GM20431 (cell line): ENCODE measurements at regions not wholly inside any gene's neighbourhood (a gene's known extent, or its start where the extent isn't known, plus 50 kb on each side); places are given as distances from the start of the nearest gene placed in this dataset.
"Not testable (repeated sequence)": the region's sequence is repeated elsewhere in the genome, so short reads cannot be mapped to it uniquely, and the experiment has no call there.

Experiments used
- in situ Hi-C: fragments of 300-500 bp; cut with MseI, MboI; formaldehyde crosslinking; loops from one replicate; pipeline ENCODE4 v1.15.0; 2020; ENCODE audit warnings: low sequenced_read_pairs; ENCODE audit not compliant: unreplicated experiment

GRCh38 chr2:7357993-7358392 lies 440.8 kb downstream of the RNF144A start:
- in situ Hi-C loops: no loop called here

DNA sequence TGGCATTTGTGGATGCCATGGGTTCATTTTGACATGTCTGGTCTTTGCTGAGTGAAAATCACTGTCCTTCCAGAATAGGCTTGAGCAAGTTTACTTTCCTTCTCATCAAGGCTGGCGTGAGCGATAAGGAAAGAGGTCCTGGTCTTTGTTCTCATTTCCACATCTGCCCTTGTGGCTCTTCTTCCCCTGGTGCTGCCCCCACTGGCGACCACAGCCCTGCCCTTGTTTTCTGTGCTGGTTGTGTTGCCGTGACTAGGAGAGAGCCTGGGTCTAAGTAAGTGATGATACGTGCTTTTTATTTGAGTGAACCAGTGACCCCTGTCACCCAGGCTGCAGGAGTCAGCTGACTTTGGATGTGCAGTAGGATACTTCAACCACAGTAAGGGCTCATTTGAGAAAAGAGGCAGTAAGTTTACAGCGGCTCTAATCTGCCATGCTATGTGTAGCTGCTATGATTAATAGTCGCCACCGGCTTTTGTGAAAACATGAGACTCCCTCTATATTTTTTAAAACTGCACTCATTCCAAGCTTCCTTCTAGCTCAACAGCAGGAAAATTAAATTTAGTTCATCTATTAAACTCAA lies 441.7 kb downstream of the RNF144A start:
- in situ Hi-C loops: no loop called here

DNA sequence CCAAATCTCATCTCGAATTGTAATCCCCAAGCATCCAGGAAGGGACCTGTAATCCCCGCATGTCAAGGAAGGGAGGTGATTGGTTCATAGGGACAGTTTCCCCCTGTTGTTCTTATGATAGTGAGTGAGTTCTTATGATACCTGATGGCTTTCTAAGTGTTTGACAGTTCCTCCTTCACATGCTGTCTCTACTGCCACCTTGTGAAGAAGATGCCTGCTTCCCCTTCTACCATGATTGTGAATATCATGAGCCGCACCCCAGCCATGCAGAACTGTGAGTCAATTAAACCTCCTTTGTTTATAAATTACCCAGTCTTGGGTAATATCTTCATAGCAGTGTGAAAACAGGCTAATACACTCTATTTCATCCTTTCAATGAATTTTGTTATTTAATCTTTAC lies 446.7 kb downstream of the RNF144A start:
- in situ Hi-C loops: no loop called here

DNA sequence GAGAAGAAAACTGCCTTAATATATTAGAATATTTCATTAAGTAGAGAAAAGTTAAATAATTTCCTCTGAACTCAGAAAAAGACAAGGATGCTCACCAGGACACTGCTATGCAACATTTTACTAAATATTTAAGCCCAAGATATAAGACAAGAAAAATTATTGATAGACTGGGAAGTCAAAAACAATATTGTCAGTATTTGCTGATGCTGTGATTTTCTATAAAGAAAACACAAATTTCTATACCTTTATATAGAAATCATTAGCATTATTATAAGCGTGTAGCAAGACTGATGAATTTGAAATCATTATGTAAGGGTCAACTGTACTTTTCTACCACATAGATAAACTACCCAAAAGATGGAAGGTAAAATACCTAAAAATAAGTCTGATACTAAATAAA lies 451.0 kb downstream of the RNF144A start:
- in situ Hi-C loops: no loop called here

DNA sequence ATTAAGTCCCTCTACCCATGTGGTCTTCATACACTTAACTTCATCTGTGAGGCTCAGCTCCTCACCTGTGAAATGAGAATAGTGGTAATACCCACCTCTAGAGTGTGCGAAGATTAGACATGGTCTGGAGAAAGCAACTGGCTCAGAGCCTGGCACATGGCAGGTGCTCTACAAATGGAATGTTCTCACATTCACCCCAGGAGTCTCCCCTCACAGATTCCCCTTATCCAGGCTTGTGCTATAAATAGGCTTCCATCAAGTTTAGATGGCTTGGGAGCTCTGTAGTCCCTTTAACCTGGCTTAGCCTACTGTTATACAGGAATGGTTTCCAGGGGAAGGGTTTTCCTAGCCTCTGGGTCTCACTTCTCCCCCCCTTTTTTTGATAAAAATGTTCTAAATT lies 455.9 kb downstream of the RNF144A start:
- in situ Hi-C loops: no loop called here

GRCh38 chr2:7375901-7376300 lies 458.7 kb downstream of the RNF144A start:
- in situ Hi-C loops: no loop called here

GRCh38 chr2:7377916-7378569 lies 460.8 kb downstream of the RNF144A start:
- in situ Hi-C loops: no loop called here

- in situ Hi-C loops: no loop called here
Observed at GRCh38 chr2:7378591-7378990, 461.4 kb downstream of the RNF144A start.

- in situ Hi-C loops: no loop called here
Observed at GRCh38 chr2:7379799-7380198, 462.6 kb downstream of the RNF144A start.

DNA sequence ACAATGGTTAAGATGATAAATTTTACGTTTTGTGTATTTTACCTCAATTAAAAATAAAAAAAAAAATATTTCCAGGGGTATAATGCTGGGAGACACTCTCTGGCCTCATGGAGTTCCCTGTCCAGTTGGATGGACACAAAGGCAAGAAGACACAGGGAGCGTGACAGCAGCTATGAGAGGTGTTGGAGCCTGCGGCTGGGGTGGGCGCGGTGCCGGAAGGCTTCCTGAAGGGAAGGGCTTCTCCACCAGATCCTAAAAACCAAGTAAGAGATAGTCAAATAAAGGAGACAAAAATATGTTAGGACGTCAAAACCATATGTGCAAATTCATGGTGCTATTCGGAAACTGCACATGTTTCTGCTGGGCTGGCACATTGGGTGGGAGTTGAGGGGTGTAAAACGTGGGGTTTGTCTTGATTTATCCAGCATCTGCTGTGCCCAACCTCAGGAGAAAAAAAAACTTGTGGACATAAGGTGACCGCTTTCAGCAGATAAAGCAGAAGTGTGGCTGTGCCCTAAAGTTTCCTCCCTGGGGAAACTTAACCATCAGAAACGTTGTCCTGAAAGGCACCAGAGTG lies 467.6 kb downstream of the RNF144A start:
- in situ Hi-C loops: no loop called here

GRCh38 chr2:7390311-7390710 lies 473.1 kb downstream of the RNF144A start:
- in situ Hi-C loops: not testable (repeated sequence)

DNA sequence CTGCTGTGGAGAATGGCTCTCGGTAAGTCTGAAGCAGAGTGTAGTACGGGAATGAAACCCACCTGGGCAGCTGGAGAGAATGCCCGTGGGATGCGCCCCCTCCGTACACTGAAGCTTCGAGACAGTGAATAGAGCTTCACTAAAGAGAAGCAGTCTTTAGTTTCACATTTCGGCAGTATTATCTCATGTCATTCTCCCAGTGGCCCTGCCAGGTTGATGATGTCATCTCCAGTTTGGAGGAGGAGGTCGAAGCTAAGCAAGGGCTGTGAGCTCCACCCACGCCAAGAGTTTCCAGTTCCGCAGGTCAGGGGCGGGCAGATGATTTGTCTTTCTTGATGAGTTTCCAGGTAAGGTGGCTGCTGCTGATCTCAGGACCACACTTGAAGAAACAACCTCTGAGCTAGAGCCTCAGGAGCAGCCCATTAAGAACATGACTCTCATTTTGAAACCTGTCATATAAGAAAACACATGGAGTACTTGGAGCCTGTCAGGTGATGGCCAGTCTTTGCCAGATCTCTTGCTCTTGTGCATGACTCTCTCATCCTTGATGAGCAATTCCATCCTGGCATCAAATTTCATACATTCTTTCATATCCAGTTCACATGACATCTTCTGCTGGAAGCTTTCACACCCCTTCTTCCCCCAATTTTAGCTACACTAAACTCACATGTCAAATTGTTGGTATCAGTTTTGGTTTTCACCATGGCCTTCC lies 475.0 kb downstream of the RNF144A start:
- in situ Hi-C loops: no loop called here

GRCh38 chr2:7394195-7394594 lies 477.0 kb downstream of the RNF144A start:
- in situ Hi-C loops: no loop called here

DNA sequence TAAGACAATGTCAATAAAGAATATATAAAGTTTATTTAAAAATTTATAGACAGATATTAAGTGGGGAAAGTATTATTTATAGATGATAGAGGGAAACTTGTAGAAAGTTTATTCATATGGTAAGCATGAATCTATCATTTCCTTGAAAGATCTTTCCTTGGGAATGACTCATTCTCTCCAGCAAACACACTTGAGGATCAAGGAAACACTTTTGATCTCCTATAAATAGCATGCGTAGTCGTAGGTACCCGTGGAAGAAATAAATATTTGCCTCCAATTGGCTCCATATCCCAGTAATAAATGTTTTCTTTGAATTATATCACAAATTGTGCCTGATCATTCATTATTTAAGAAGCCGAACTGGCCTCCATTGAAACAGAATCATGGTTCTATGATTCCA lies 483.4 kb downstream of the RNF144A start:
- in situ Hi-C loops: no loop called here

DNA sequence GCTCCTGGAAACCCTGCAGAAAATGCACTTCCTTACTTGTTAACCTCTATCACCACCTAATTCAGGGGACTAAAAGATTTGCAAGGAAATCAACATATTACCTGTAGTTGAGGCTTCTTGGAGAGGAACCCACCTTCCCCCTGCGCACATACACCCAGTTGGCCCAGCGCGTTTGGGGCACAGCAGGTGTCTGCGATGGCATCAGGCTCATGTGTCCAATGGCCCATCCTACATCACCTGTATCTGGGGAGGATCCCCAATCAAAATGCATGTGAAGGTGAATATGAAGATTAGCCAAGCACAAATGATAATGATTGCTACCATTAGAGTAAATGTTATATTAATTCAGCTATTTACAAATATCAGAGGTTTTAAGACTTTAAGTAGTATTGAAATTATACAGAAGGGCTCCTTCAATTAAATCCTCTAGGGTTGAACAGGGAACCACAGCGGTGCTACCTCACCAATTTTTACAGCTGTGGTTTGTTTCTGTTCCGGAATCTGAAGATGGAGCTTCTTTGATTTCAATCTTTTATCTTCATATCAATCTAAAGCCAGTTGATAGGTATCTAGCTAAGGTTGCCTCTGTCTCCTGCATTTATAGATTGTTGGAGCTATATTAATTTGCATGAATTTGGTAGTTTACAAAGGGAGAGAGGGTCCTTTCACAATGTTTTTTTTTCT lies 486.0 kb downstream of the RNF144A start:
- in situ Hi-C loops: no loop called here

DNA sequence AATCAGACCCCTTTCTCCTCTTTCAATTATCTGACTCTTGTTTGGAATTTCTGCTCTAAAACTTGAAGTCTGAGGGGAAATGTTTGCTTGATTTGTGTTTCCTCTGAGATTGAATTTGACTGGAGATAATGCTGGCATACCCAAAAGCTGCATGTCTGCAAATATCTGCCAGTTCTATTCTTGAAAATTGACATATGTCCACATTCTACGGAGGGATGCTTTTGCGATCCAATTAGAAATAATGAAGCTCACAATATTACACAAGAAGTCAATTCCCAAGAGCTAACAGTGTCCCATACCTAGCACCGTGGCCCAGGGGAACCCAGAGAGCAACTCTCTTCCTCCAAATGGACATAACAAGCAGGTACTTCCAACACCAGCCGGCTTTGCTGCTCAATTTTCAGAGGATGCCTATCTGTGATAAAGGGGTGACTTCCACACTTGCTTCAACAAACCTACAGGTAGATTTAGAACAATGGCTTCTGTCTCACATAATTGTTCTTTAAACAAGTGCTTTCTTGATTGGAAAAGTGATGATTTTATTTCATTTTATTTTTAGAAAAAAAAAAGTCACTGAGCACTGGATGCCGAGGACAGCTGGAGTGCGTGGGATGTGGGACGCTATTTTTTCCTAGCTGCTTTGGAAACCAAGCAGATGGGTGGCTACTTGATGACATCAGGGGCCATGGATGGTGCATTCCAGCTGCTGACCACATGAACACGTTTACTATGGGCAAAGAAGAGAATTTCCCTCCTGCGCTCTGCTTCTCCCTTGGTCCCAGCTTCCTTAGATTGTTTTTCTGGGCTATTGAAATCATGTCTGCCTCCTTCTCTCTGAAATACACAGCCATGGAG lies 488.9 kb downstream of the RNF144A start:
- in situ Hi-C loops: no loop called here

DNA sequence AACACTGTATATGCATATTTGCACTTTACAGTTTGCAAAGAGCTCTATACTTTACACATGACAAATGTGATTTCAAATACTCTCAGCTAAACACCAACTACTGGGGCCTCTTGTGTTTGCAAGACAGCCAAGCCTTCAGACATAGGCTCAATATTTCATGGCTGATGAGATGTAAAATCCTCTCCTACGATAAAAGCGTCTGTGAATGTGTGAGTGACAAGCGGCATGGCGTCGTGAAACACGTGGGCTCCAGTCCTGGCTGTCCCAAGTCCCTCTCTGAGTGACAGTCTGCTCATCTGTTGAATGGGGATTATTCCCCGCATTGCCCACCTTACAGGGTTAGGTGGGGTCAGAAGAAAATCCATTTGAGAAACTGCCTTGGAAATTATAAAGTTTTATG lies 489.8 kb downstream of the RNF144A start:
- in situ Hi-C loops: no loop called here

DNA sequence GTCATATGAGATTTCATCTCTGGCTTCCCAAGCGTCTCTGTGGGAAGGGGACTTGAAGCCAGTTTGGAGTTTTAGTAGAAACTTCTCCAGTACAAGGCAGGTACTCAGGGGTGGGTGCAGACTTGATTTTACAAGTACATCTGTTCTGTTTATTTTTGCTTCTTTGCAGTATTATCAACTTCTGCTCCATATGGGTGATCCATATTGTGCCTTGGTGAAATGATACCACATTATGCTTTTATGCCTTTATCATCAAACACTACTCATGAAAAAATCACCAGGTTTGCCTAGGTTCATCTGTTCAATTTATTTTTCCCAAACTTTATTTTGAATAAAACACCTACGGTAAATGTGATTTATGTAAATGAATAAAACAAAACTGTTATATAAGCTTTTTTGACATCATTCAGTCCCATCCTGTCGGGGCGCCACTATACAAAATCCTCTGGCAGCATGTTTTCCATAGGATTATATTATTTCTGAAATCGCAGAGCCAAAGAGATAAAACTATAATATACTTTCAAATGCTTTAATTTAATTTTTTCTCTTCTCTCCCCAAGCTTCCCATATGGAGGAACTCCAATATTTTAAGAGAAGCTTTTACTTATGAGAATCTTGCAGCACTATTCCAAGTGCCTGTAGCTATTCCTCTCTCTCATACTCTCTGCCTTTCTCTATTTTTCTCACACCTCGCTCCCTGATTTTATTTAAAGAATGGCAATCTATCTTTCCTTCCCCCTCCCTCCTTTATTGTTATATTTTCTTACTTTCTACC lies 490.9 kb downstream of the RNF144A start:
- in situ Hi-C loops: no loop called here

GRCh38 chr2:7411691-7412090 lies 494.5 kb downstream of the RNF144A start:
- in situ Hi-C loops: no loop called here
